ENCODE measurements at regions not wholly inside any gene's neighbourhood (a gene's known extent, or its start where the extent isn't known, plus 50 kb on each side); places are given as distances from the start of the nearest gene placed in this dataset.

GRCh38 chr10:117750616-117751015, 208.1 kb downstream of the EMX2 start:
- TF ChIP-seq CTCF (IDR thresholded peaks at IDR 0.05; ENCODE audit: control extremely low read depth, extremely low read depth, low read depth, missing control alignments) = no peak
- DNase-seq (ENCODE audit: extremely low spot score) = no peak
- CTCF ChIA-PET = no interaction called here
- POLR2A ChIA-PET = no interaction called here

DNA sequence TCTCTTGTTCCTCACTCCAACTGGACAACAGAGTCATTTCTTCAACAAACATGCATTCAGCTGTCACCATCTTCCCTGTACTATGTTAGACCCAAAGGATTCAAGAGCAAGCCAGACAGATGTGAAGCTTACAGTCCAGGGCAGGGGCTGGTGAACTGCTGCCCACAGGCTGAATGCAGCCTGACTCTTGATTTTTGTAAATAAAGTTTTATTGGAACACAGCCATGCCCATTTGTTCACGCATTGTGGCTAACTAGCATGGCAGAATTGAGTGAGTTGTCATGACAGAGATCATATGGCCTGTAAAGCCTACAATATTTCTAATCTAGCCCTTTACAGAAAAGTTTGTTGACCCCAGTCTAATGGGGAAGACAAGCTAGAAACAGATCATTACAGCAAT, 208.7 kb downstream of the EMX2 start:
- no peak for TF ChIP-seq CTCF (IDR thresholded peaks at IDR 0.05; ENCODE audit: control extremely low read depth, extremely low read depth, low read depth, missing control alignments)
- CTCF ChIA-PET = no interaction called here
- DNase-seq (ENCODE audit: extremely low spot score) = no peak
- POLR2A ChIA-PET = no interaction called here

- DNase-seq (ENCODE audit: extremely low spot score) = no peak
- POLR2A ChIA-PET = no interaction called here
- CTCF ChIA-PET = no interaction called here
- no peak for TF ChIP-seq CTCF (IDR thresholded peaks at IDR 0.05; ENCODE audit: control extremely low read depth, extremely low read depth, low read depth, missing control alignments)
Observed at GRCh38 chr10:117752103-117752502, 209.6 kb downstream of the EMX2 start.

DNA sequence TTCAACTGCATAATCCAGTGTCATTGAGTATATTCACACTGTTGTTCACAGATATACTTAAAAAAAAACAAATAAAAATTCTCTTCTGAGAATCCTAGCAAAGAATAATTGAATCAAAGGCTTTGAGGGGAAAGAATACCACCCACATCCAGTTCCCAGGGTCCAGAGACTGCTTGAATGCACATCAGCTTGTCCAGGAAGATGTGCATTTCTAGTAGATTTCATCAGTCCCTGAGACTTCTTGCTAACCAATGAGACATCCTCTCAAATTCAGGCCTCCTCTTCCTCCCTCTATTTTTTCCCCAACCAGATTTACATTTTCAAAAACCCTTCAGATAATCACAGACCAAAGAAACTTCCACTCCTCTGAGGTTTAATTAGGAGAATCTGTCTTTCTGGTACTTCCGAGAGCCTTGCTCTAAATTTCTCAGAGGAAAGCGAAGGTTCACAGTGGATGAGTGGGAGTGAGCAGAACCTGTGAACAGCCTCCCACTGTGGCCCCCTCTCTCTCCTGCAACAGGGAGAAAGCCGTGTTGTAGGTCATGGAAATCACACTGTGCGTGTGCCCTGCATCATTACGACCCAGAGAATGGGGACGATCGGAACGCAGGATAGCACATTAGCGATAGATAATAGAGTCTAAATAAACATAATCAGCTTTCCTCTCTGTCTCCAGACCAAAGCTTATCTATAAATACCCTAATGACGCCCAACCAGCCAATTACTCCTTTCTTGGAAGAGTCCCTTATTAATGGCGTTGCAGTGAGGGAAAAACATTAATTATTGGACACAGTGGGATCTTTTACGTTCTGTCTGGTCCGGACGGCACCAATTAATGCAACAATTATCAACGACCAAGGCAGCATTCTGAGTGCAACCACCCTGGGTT, 212.5 kb downstream of the EMX2 start:
- ChIA-PET CTCF (no interaction called here), POLR2A (no interaction called here)

GRCh38 chr10:117755659-117756014, 213.1 kb downstream of the EMX2 start:
- ChIA-PET CTCF (interaction anchor here (1.1 kb wide), 1 partner anchor 187 kb away, joined by 3 read pairs; no protein-coding TSS in a partner anchor), POLR2A (no interaction called here)
- TF ChIP-seq CTCF (IDR thresholded peaks at IDR 0.05; ENCODE audit: control extremely low read depth, extremely low read depth, low read depth, missing control alignments) = no peak
- DNase-seq (ENCODE audit: extremely low spot score) = no peak

More for the DNA sequence above, 212.5 kb downstream of the EMX2 start:
- DNase-seq (ENCODE audit: extremely low spot score) = no peak
- TF ChIP-seq CTCF (IDR thresholded peaks at IDR 0.05; ENCODE audit: control extremely low read depth, extremely low read depth, low read depth, missing control alignments) = no peak

DNA sequence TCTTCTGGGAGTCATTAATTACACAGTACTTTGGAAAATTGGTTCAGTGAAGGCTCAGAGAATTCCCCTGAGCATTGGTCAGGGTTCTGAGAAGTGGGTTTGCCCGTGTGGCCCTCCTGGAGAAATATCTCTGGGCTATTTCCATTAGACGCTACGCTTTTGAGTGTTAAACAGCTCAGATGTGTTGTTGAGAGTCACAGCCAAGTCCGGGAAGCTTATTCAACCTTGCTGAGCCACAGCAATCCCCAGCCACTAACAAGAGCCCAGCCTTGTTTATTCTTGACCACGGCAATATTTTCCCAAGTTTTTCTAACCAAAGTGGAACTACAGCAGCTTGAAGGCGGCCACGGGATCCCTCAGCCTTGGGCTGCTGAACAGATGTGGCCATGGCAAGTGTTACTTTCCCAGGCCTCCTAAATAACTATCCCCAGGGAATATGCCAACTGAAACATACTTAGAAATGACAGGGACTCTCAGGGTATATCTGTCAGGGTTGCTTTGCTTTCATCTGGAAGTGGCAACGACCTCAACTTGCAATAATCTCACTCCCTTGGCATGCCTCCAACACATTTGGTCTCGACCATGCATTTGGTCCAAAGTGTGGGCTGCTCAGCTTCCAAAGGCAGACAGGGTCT, 214.7 kb downstream of the EMX2 start:
- POLR2A ChIA-PET = no interaction called here
- DNase-seq (ENCODE audit: extremely low spot score) = no peak
- CTCF ChIA-PET = interaction anchor here (1.0 to 1.5 kb wide), 3 partner anchors 19 to 261 kb away, joined by 3 to 7 read pairs (median 6); no protein-coding TSS in a partner anchor
- TF ChIP-seq CTCF (IDR thresholded peaks at IDR 0.05; ENCODE audit: control extremely low read depth, extremely low read depth, low read depth, missing control alignments) = no peak
